ENCODE measurements at regions not wholly inside any gene's neighbourhood (a gene's known extent, or its start where the extent isn't known, plus 50 kb on each side); places are given as distances from the start of the nearest gene placed in this dataset.

- H3K36me3 ChIP-seq (ENCODE audit: control insufficient read depth, insufficient read depth, low read length), result no peaks in the 10 kb centered on the region
- no peaks in the 10 kb centered on the region for H3K27me3 ChIP-seq (ENCODE audit: control insufficient read depth, insufficient read depth, low read length)
- FAIRE-seq (no peak), DNase-seq (ENCODE audit: low read depth) (no peak)
- no peak overlapping the region for H3K4me3 ChIP-seq (ENCODE audit: low read depth, low read length)
- no peak for TF ChIP-seq CTCF (IDR thresholded peaks at IDR 0.05; ENCODE audit: insufficient read depth, low read length, severe bottlenecking)
These were observed 91.7 kb upstream of the BCAT1 start for GRCh38 chr12:25040593-25040992.

- no peaks in the 10 kb centered on the region for H3K27me3 ChIP-seq (ENCODE audit: control insufficient read depth, insufficient read depth, low read length)
- H3K4me3 ChIP-seq (ENCODE audit: low read depth, low read length), result no peak overlapping the region
- no peak for TF ChIP-seq CTCF (IDR thresholded peaks at IDR 0.05; ENCODE audit: insufficient read depth, low read length, severe bottlenecking)
- no peaks in the 10 kb centered on the region for H3K36me3 ChIP-seq (ENCODE audit: control insufficient read depth, insufficient read depth, low read length)
- DNase-seq (ENCODE audit: low read depth) (no peak), FAIRE-seq (no peak)
These were observed 85.8 kb upstream of the BCAT1 start for GRCh38 chr12:25034676-25035075.

GRCh38 chr12:25025951-25026490 is 77.1 kb upstream of the BCAT1 start:
- no peaks in the 10 kb centered on the region for H3K27me3 ChIP-seq (ENCODE audit: control insufficient read depth, insufficient read depth, low read length)
- no peak overlapping the region for H3K4me3 ChIP-seq (ENCODE audit: low read depth, low read length)
- no peak for TF ChIP-seq CTCF (IDR thresholded peaks at IDR 0.05; ENCODE audit: insufficient read depth, low read length, severe bottlenecking)
- H3K36me3 ChIP-seq (ENCODE audit: control insufficient read depth, insufficient read depth, low read length), result no peaks in the 10 kb centered on the region
- no peak for FAIRE-seq
- no peak for DNase-seq (ENCODE audit: low read depth)

GRCh38 chr12:25025260-25025659 is 76.4 kb upstream of the BCAT1 start:
- H3K36me3 ChIP-seq (ENCODE audit: control insufficient read depth, insufficient read depth, low read length), result no peaks in the 10 kb centered on the region
- FAIRE-seq (no peak), DNase-seq (ENCODE audit: low read depth) (no peak)
- H3K4me3 ChIP-seq (ENCODE audit: low read depth, low read length), result no peak overlapping the region
- H3K27me3 ChIP-seq (ENCODE audit: control insufficient read depth, insufficient read depth, low read length), result no peaks in the 10 kb centered on the region
- TF ChIP-seq CTCF (IDR thresholded peaks at IDR 0.05; ENCODE audit: insufficient read depth, low read length, severe bottlenecking), result no peak

DNA sequence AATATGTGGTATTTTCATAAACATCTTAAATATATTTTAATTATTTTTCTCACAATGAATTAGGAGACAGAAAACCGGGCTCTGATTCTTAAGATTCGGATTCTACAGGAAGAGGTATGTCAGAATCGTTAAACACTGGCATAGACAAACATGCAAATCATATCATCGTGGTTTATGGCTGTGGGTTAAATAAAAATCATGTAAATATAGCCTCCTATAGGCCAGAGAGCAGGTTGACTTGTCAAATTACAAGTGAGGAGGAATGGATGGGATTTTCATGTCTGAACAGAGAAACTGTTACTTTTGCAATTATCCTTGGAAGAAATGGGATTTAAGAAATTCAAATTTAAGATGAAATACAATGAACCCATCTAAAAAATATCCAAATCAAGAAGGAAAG is 74.9 kb upstream of the BCAT1 start:
- no peak for DNase-seq (ENCODE audit: low read depth)
- H3K36me3 ChIP-seq (ENCODE audit: control insufficient read depth, insufficient read depth, low read length), result no peaks in the 10 kb centered on the region
- no peaks in the 10 kb centered on the region for H3K27me3 ChIP-seq (ENCODE audit: control insufficient read depth, insufficient read depth, low read length)
- FAIRE-seq, result no peak
- no peak for TF ChIP-seq CTCF (IDR thresholded peaks at IDR 0.05; ENCODE audit: insufficient read depth, low read length, severe bottlenecking)
- no peak overlapping the region for H3K4me3 ChIP-seq (ENCODE audit: low read depth, low read length)

GRCh38 chr12:25020621-25021243 is 71.8 kb upstream of the BCAT1 start:
- Histone ChIP-seq H3K36me3 (ENCODE audit: control insufficient read depth, insufficient read depth, low read length) (no peaks in the 10 kb centered on the region), H3K4me3 (ENCODE audit: low read depth, low read length) (no peak overlapping the region), H3K27me3 (ENCODE audit: control insufficient read depth, insufficient read depth, low read length) (no peaks in the 10 kb centered on the region)
- DNase-seq (ENCODE audit: low read depth) (no peak), FAIRE-seq (no peak)
- TF ChIP-seq CTCF (IDR thresholded peaks at IDR 0.05; ENCODE audit: insufficient read depth, low read length, severe bottlenecking), result no peak

Measured in bronchial epithelial cell (primary cell).